GM13977 (cell line): ENCODE measurements at regions not wholly inside any gene's neighbourhood (a gene's known extent, or its start where the extent isn't known, plus 50 kb on each side); places are given as distances from the start of the nearest gene placed in this dataset.

Experiments
- DNase-seq: peaks from one replicate; pipeline ENCODE4 v3.0.0; 2012; ENCODE audit warnings: low spot score
- CTCF ChIP-seq: IDR thresholded peaks from 2 replicates; pipeline ENCODE4 v1.5.1; 2012; ENCODE audit warnings: mild to moderate bottlenecking, control low read depth; ENCODE audit not compliant: insufficient read depth; ENCODE audit errors: extremely low read depth, missing control alignments
- in situ Hi-C: fragments of 300-500 bp; cut with MboI; formaldehyde crosslinking; loops from one replicate; pipeline ENCODE4 v1.12.0; 2022; ENCODE audit warnings: low sequenced_read_pairs, low pct_unique_long_range_greater_than_20kb, mixed read lengths, inconsistent platforms; ENCODE audit not compliant: unreplicated experiment

- TF ChIP-seq CTCF: no peak
- in situ Hi-C loops: no loop called here
- DNase-seq: no peak
These were observed 284.4 kb downstream of the NDFIP2 start for GRCh38 chr13:79765331-79765730.

- no peak for TF ChIP-seq CTCF
- in situ Hi-C loops: no loop called here
- DNase-seq: no peak
These were observed 269.1 kb downstream of the NDFIP2 start for GRCh38 chr13:79749984-79750551.

- in situ Hi-C loops: no loop called here
- DNase-seq: no peak
- TF ChIP-seq CTCF: no peak
These were observed 268.6 kb downstream of the NDFIP2 start for GRCh38 chr13:79749566-79749965.

- DNase-seq: no peak
- in situ Hi-C loops: no loop called here
- TF ChIP-seq CTCF: no peak
These were observed 264.1 kb downstream of the NDFIP2 start for GRCh38 chr13:79745081-79745480.

GRCh38 chr13:79742923-79743322 is 262.0 kb downstream of the NDFIP2 start:
- DNase-seq: no peak
- in situ Hi-C loops: no loop called here
- TF ChIP-seq CTCF: no peak

GRCh38 chr13:79740991-79741390 is 260.0 kb downstream of the NDFIP2 start:
- in situ Hi-C loops: no loop called here

More at GRCh38 chr13:79740991-79741390, 260.0 kb downstream of the NDFIP2 start:
- no peak for DNase-seq
- TF ChIP-seq CTCF: no peak
